GM23248 (cell line): ENCODE measurements at regions not wholly inside any gene's neighbourhood (a gene's known extent, or its start where the extent isn't known, plus 50 kb on each side); places are given as distances from the start of the nearest gene placed in this dataset.

Source experiments
- EZH2 ChIP-seq: fragments of 200-600 bp; sonication (generic); IDR thresholded peaks from 2 replicates; pipeline ENCODE4 v1.6.1; 2018; ENCODE audit warnings: antibody characterized with exemption, mild to moderate bottlenecking; ENCODE audit not compliant: insufficient read depth, poor library complexity, severe bottlenecking
- EZH2phosphoT487 ChIP-seq: fragments of 200-600 bp; sonication (generic); IDR thresholded peaks from 2 replicates; pipeline ENCODE4 v1.6.1; 2018; ENCODE audit warnings: antibody characterized with exemption, moderate library complexity, mild to moderate bottlenecking, low read depth; ENCODE audit not compliant: insufficient read depth

DNA sequence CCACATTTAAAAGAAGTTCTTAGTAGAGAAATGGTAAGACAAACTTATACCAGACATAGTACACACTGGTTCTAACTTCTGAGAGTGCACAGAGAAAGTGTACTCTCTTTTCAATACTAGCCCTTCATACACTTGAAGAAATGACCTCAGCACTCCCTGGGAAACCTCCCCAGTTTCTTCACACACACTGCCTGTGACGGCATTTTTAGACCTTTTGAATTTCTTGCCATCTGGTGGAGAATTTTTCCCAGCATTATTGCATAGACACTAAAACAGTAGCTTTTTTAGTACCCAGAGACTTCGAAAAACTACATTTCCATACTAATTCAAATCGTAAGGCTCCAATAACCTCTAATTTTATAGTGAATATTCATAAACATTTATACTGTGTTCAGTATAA lies 341.6 kb upstream of the MAOA start:
- no peak for TF ChIP-seq EZH2
- TF ChIP-seq EZH2phosphoT487, result no peak
